HG03066 (cell line): ENCODE measurements at regions not wholly inside any gene's neighbourhood (a gene's known extent, or its start where the extent isn't known, plus 50 kb on each side); places are given as distances from the start of the nearest gene placed in this dataset.

Source experiments
- ATAC-seq: cut with Tn5 transposase; IDR thresholded peaks from one replicate; pipeline ENCODE4 v1.9.1; 2021; ENCODE audit warnings: low read depth; ENCODE audit not compliant: unreplicated experiment

DNA sequence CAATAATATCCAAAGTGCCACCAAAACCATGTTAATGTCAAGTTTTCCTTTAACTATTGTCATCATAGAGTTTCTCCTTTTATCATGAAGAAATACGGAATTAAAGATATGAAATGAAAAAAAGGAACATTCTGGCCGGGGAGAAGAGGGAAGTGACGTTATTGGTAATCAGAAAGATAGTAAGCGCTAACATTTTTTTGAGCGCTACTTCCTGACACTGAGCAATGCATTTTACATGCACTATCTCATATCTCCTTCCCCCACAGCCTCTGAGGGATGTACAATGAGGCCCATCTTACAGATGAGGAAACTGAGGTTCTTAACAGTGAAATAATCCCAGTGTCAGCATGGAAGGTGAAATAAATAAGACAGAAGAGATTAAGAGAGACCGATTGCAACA, 410.9 kb downstream of the SOX9 start:
- no peak for ATAC-seq

DNA sequence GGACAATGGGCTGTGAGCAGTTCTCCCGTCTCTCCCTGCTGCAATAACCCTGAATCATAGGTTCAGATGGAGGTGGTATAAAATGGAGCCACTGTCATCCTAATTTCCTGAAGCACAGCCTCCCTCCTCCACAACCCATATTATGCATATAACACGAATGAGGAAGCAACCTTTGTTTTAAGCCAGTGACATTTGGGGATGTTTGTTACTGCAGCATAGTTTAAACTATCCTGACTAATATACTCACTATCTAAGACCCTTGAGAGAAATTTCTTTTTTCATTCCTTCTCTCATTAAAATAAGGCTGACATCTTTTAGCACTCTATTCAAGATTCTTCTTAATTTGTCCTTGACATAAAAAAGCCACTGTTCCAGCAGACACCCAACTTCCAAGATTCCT, 413.4 kb downstream of the SOX9 start:
- ATAC-seq = no peak

DNA sequence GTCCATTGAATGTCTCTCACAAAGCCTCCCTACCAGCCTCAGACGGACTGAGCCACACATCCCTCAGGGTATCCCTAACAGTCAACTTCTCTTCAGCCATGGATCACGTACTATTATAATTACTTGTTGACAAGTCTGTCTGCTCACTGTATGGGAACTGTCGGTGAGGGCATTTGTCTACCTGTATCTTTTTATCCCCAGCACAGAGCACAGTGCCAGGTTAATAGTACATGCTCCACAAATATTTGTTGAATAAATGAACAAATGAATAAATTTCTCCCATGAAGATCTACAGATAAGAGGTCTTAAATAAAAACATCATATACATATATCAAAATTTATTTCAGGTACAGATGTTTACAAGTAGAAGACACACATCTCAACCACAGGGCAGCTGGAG, 414.0 kb downstream of the SOX9 start:
- ATAC-seq = no peak

DNA sequence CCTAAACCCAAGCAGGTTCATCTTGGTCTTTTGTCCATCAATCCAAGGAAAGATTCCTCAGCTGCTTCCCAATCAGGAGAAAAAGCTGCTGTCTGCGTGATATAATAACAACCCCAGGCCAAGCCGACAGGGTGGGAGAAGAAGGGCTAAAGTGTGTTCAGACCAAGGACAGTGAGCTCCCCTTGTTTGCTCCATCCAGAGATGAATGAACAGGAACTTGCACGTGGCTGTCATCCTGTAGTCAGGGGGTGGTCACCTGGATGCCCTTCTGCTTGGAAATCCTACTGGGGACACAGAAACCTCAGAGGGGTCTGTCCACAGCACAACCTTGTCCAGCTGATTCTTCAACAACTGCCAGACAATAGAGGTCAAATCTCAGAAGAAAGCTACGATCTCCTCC, 414.5 kb downstream of the SOX9 start:
- ATAC-seq = no peak

DNA sequence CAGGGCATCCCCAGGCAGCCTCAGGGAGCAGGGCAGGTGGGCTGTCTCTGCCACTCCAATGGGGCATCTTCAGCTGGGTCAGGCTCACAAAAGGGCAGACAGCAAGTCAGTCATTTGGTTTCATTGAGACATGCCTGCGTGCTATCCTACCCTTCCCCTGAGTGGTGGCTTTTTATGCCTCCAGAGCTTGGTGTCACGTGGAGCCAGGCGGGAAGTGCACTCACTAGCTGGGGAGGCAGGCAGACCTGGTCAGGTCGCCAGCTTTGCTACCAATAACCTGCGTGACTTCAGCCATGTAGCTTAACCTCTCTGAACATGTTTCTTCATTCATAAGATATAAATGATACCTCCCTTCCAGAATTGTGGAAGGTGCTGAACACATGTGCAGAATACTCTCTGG, 415.0 kb downstream of the SOX9 start:
- no peak for ATAC-seq

DNA sequence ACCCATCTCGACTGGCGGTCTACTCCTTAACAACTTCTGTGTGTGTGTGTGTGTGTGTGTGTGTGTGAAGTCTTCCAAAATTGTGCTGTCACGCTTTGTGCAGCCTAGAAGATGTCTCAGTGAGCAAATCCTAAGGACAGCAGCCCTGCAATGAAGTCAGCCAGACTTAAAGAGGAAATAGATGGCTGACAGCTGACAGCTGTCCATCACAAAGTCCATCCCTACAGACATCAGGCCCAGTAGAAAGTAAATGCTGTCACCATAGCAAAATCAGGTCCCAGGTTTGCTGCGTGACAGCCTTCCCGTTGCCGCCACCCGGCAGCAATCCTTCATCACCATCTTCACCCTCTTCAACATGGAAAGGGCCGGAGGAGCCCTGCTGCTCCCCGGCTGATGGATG, 416.0 kb downstream of the SOX9 start:
- no peak for ATAC-seq

DNA sequence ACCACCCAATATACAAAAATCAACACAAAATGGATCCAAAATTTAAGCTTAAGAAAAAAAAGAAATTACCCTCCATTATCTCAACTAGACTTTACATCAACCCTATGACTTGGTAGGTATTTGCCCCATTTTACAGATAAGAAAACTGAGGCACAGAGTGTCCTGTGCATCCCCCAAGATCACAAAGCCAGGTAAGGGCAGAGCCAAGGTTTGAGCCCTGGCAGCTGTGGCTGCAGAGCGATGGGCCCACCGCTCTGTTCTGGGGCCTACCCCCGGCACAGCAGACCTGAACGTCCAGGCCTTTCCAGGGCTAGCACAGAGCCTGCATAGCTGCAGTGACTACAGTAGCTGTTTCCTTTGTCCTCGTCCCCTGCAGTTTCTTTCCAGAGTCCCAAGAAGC, 417.6 kb downstream of the SOX9 start:
- ATAC-seq = no peak

DNA sequence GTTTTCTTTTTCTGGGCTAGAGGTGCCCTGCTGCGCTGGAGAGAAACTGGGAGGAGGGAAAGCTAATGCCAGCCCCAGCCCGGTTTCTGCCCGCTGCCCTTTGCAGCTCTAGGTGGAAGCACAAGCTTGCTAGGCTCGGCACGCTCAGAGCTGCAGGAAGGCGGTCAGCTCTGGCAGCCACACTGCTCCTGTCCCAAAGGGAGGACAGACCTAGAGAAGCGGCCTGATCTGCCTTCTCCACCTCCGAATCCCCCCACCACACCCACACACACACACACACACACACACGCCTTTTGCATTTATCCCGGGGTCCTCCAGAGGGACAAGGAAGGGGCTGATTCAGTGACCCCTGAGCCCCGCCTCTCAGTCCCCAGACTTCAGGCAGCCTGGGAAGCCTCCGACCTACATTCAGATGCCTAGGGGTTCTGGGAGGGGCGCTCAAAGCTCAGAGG, 418.1 kb downstream of the SOX9 start:
- no peak for ATAC-seq

DNA sequence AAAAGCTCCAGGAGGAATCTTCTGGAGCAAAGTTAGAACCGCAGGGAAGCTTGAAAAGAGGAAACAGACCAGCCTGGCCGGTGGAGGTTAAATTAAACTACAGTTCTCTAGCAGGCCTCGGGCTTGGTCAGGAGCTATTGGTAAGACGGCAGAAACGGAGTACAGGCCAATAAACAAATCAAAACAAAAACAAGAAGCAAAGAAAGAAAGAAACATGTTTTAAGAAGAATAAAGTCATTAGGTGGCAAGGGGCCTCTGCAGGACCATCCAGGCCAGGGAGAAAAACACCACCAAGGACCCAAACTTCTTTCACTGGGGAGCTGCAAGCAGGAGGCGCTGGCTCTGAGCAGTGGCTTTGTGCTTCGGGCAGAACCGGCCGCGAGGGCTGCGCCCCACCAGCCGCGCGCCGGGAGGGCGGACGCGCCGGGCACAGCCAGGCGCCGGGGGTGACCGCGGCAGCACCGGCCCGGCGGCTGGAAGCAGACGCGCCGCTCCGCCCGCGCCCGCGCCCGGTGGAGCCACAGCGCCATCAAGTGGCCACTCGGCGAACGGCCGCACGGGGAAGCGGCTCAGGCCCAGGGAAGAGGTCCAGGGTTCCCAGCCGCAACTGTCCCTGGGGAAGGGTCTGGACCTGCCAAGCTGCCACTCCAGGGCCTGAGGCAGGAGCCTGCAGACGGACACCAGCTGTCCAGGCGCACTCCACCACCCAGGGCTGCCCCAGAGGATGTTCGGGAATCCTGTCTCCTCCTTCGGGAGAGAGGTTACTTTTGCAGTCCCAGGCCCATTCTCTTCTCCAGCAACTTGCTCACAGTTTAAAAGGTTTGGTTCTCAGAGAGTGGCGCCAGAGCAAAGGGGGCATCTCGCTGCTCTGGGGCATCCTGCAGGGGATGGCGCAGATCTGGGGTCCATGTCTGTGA, 419.4 kb downstream of the SOX9 start:
- ATAC-seq = peak; percentile 78

DNA sequence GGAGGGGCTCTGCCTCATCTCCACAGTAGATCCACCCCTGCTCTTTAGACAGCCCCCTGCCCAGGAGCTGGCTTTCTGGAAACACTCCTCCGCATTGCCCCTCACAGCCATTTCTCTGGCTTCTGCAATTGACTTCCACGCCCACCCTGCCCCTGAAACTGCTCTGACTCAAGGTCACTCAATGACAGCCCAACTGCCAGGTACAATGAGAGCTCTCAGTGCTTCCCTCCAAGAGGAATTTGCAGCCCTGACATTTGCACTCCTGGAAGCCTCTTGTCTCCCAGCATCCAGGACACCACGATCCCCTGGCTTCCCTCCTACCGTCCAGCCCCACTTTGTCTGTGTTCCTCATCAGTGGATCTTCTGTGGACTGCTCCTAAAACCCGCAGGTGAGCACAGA, 421.5 kb downstream of the SOX9 start:
- ATAC-seq = no peak

DNA sequence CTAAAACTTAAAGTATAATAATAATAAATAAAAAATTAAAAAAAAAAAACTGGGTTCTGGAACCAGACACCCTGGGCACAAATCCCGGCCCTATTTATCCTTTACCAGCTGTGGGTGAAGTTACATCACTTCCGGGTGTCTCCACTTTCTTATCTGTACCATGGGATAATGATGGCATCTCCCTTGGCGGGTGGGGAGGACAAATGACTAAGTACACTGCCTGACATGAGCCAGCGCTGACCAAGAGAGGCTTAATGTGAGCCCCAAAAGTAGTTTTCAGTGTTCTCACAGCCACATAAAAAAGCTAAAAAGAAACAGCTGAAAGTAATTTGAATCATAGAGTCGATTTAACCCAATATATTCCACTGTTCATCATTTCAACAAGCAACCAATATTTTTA, 424.9 kb downstream of the SOX9 start:
- no peak for ATAC-seq

DNA sequence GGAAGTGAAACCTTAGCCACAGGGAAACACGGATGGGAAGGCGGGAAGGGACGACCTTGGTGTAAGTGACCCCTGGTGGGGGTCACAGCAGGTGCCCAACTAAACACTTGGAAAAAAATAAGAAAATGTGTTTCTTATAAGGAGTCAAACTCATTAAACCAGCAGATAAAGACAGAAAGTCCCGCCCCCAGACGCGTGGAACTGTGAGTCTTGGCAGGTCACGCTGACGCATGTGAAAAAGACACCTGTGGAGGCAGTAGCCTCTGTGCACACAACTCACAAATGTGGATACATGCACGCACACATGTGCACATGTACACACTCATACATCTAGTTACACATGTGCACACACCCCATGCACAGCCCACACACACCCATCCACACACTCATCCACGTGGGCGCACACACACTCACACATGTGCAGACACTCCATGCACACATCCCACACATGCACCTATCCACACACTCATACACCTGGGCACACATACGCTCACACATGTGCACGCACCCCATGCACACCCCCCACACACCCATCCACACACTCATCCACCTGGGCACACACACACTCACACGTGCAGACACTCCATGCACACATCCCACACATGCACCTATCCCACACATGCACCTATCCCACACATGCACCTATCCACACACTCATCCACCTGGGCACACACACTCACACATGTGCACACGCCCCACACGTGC, 432.4 kb downstream of the SOX9 start:
- ATAC-seq = no peak

DNA sequence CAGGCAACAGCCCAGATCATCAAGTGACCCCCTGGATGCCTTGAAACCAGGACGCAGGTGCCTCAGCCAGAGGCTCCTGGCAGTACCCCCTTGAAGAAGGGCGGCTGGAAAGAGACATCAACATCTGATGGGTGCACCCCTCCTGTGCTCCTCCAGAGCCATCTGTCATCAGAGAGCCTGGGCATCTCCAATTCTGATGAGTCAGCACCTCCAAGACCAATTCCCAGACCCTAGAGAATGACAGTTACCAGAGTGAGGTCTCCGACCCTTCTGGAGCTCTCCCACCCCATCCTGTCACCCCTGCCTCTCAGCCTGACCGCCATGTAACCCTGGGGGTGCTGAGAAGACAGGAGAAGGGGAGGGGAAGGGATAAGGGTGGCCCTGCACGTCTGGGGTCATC, 433.7 kb downstream of the SOX9 start:
- ATAC-seq = no peak

DNA sequence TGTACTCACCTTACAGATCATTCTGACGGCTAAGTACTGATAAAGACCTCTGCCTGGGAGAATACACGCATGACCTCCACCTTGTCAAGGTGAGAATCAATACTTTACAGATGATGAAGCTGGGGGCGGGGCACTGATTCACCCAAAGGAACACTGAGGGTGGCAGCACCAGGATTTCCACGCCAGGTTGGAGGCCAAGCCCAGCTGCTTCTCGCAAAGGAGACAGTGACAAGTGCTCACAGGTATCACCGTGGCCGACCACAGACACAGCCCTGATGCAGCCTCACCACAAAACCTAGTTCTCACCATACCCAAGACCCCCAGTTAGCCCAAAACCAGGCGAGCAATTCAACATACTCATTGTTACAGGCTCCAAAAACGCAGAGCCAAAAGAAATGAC, 434.2 kb downstream of the SOX9 start:
- no peak for ATAC-seq

DNA sequence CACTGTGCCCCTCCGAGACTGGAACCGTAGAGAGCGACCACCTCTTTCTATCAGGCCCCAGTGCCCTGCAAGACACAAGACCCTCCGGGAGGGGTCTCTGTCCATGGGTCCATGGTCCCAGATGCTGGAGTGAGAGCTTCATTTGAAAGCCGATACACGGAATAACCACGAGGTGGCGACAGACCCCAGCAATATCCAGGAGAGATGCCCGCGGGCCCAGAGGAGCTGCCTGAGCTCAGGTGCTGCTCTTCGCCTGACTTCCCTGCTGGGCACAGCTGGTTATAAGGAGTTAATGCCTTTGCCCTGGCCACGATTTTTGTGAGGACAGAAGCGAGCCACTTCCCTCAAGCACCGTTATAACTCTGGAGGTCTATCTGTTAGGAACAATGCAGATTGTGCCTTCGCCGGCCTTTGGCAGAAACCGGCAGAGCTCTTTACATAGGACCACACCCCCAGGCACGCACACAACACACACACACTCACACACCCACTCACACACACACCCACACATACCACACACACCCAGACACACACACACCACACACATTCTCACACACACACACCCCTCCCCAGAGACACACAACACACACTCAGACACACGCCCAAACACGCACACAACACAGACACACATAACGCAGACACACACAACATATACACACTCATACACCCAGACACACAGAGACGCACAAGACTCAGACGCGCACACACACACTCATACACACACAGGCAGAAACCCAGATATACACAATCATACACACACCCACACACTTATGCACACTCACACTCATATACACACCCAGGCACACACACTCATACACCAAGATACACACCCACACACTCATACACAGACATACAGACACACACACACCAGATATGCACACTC, 436.4 kb downstream of the SOX9 start:
- ATAC-seq = no peak

DNA sequence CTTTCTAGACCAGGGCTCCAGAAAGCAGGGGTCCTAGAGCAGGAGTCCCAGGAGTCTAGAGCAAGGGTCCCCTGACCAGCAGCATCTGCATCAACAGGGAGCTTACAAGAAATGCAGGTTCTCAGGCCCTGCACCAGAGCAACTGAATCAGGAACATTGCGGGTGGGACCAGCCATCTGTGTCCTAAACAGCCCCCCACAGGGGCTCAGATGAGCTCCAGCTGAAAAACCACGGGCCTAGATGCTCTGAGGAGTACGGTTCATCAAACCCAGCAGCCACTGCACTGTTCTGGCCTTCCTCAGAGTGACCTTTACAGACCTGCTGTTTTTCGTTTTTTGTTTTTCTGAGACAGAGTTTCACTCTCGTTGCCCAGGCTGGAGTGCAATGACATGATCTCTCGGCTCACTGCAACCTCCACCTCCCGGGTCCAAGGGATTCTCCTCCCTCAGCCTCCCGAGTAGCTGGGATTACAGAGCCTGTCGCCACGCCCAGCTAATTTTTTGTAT, 438.2 kb downstream of the SOX9 start:
- ATAC-seq = no peak

DNA sequence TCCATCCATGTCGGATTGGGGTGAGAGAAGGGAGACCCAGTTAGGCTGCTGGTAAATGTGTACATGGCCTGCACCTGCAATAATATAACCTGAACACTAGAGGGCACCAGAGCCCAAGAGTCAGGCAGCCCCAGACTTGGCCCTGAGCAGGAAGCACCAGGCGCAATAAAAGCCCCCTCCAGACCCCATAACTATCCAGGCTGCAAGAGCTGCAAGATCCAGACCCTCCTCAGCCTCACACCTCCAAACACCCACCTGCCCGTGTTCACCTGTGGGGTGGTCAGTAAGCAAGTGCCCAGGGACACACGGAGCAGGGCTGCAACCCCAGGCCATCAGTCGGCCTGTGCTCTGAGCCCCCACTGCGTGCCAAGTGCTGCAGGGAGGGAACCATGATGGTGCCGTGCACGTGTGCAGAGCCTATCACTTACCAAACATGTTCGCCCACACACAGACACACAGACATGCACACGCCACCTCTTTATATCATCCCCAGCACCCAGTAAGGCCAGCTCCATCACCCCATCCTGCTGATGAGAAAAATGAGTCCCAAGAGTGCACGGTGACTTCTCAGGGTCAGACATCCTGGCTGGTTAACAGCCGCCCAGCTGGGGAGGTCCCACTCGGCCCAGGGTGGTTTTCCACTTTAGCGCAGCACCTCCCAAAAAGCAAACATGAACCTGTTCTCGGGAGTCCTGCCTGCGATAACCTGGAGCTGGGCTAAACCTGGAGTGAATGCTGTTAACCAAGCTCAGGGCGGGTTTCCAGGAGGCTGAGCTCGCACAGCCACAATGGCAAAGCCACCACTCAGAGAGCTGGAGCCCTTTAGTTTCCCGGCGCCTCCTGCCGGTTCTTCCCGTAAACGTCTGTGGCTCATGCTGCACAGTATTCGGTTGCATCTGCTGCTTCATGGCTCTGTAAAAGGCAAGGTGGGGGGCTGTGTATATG, 439.8 kb downstream of the SOX9 start:
- ATAC-seq = peak; percentile 66

DNA sequence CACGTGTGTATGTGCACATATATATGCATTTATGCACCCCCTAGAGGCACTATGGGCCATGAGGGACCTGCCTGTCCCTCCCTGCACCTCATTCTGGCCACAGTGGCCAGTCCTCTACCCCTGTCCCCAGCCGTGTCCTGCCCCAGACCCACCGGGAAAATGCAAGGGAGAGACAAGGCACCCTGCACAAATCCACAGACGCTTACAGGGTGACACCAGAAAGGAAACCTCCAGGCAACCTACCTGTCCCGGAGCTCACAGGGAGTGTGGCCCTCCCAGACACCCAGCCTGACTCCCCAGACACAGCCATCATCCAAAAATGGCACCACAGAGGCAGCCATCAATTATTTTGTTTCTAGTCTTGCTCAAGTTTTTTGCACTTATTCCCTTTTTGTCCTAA, 440.4 kb downstream of the SOX9 start:
- ATAC-seq = no peak

DNA sequence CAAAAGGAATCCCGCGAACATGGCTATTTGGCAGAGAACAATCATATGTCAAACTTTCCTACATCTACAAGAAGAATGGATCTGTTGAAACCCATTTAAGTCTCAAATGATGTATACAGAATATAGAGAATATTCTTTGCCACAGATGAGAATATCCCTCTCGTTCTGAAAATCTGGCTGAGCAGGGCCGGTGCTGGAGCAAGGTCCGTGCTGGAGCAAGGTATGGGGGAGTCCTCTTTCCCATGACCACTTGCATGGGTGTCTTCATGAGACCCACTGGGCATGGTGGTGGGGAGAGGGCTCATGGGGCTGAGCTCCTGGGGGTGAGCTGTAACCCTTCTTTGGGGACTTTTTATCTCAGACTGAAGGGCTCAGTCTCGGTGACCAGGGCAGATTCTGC, 440.9 kb downstream of the SOX9 start:
- no peak for ATAC-seq
